WERI-Rb-1 (cell line): ENCODE measurements at regions not wholly inside any gene's neighbourhood (a gene's known extent, or its start where the extent isn't known, plus 50 kb on each side); places are given as distances from the start of the nearest gene placed in this dataset.

Source experiments
- DNase-seq: peaks from one replicate; pipeline ENCODE4 v3.0.0-alpha.2; 2020
- H3K27ac ChIP-seq: fragments of 250-450 bp; sonication (Bioruptor Pico); 2 replicates; pipeline ENCODE4 v1.5.1; 2020; ENCODE audit warnings: mild to moderate bottlenecking, moderate library complexity
- H3K27me3 ChIP-seq: fragments of 250-450 bp; sonication (Bioruptor Pico); 2 replicates; pipeline ENCODE4 v1.5.1; 2021; ENCODE audit warnings: mild to moderate bottlenecking, low read depth, moderate library complexity; ENCODE audit not compliant: insufficient read depth, severe bottlenecking
- H3K36me3 ChIP-seq: fragments of 250-450 bp; sonication (Bioruptor Pico); 2 replicates; pipeline ENCODE4 v1.5.1; 2020; ENCODE audit warnings: mild to moderate bottlenecking, moderate library complexity
- H3K4me3 ChIP-seq: 2 replicates; pipeline ENCODE4 v1.5.1; 2011; ENCODE audit warnings: low read depth, mild to moderate bottlenecking, control low read depth, low read length
- H3K9me3 ChIP-seq: fragments of 250-450 bp; sonication (Bioruptor Pico); 2 replicates; pipeline ENCODE4 v1.5.1; 2021; ENCODE audit warnings: mild to moderate bottlenecking, moderate library complexity; ENCODE audit not compliant: severe bottlenecking
- TF ChIP-seq, protein P1 (sequence below): IDR thresholded peaks from 2 replicates; pipeline ENCODE4 v1.5.1; 2011; ENCODE audit warnings: low read depth, mild to moderate bottlenecking, control low read depth, inconsistent platforms, low read length

DNA sequence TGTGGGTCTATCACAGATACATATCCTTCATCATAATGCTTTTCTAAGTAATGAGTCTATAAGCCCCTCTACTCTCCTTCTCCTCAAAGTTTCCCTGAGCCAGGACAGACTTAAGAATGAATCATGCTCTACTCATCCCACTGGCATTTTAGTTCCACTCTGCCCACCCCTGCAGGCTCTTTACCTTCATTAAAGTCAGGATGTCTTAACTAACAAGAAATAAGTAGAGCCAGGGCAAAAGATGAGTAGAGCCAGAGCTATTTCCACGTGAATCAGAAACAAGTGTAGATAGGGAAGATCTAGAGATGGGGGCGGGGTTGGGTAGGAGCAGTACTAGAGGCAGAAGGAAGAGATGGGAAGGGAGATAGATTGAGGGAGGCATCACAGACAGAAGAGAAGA, 790.5 kb downstream of the RNF144A start:
- H3K4me3 ChIP-seq: no peak overlapping the region
- H3K27me3 ChIP-seq: no peaks in the 10 kb centered on the region
- TF ChIP-seq, protein P1, sequence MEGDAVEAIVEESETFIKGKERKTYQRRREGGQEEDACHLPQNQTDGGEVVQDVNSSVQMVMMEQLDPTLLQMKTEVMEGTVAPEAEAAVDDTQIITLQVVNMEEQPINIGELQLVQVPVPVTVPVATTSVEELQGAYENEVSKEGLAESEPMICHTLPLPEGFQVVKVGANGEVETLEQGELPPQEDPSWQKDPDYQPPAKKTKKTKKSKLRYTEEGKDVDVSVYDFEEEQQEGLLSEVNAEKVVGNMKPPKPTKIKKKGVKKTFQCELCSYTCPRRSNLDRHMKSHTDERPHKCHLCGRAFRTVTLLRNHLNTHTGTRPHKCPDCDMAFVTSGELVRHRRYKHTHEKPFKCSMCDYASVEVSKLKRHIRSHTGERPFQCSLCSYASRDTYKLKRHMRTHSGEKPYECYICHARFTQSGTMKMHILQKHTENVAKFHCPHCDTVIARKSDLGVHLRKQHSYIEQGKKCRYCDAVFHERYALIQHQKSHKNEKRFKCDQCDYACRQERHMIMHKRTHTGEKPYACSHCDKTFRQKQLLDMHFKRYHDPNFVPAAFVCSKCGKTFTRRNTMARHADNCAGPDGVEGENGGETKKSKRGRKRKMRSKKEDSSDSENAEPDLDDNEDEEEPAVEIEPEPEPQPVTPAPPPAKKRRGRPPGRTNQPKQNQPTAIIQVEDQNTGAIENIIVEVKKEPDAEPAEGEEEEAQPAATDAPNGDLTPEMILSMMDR: no peak
- H3K27ac ChIP-seq: no peak overlapping the region
- no peak for DNase-seq
- H3K9me3 ChIP-seq: no peaks in the 10 kb centered on the region
- no peaks in the 10 kb centered on the region for H3K36me3 ChIP-seq

DNA sequence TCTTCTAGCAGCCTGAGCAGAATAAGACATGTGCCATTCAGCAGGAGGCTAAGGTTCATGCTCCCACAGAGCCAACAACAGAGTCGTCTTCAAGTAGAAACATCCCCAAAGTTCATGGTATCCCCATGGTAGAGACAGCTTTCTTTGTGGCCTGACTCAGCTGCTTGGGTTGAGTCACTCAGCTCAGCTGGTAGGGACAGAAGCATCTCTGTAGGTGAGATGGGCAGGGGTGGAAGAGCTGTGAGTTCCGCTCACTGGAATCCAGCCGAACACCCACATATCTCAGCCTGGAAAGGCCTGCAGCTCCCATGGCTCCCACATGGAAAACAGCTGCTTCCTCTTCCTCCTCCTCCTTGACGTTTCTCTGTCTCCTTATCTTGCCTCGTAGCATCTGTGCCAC, 792.7 kb downstream of the RNF144A start:
- TF ChIP-seq, protein P1: no peak
- Histone ChIP-seq H3K27me3 (no peaks in the 10 kb centered on the region), H3K36me3 (no peaks in the 10 kb centered on the region), H3K9me3 (no peaks in the 10 kb centered on the region), H3K4me3 (no peak overlapping the region), H3K27ac (no peak overlapping the region)
- no peak for DNase-seq

DNA sequence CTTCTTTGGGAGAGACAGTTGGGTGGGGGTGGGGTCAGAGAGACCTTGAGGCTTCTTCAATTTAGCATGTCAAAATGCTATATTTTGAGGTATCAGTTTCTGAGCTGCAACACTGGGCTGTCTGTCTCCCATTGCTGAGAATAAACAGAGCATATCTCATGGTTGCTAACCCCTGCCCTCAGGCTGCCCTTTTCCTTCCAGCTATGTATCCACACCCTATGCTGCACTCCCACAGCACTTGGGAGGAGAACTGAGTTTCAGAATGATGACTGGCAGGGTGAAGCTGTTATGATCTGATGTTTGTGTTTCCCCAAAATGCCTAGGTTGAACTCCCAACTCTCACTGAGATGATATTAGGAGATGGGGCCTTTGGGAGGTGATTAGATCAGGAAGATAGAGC, 794.0 kb downstream of the RNF144A start:
- no peaks in the 10 kb centered on the region for H3K27me3 ChIP-seq
- no peak overlapping the region for H3K4me3 ChIP-seq
- H3K36me3 ChIP-seq: no peaks in the 10 kb centered on the region
- TF ChIP-seq, protein P1: no peak
- H3K9me3 ChIP-seq: no peaks in the 10 kb centered on the region
- no peak overlapping the region for H3K27ac ChIP-seq
- no peak for DNase-seq

- Histone ChIP-seq H3K27me3 (no peaks in the 10 kb centered on the region), H3K9me3 (no peaks in the 10 kb centered on the region), H3K4me3 (no peak overlapping the region), H3K27ac (no peak overlapping the region), H3K36me3 (no peaks in the 10 kb centered on the region)
- TF ChIP-seq, protein P1: no peak
- DNase-seq: no peak
These were observed 802.7 kb downstream of the RNF144A start for GRCh38 chr2:7719876-7720275.

GRCh38 chr2:7721413-7721995, 804.3 kb downstream of the RNF144A start:
- Histone ChIP-seq H3K4me3 (peak overlapping the region; percentile 6), H3K27me3 (no peaks in the 10 kb centered on the region), H3K36me3 (no peaks in the 10 kb centered on the region), H3K27ac (peak overlapping the region; percentile 35; the same call in 1 of the 2 replicates), H3K9me3 (no peaks in the 10 kb centered on the region)
- DNase-seq: peak; percentile 64
- TF ChIP-seq, protein P1: no peak
